Epithelial cell of proximal tubule (primary cell): ENCODE measurements at regions not wholly inside any gene's neighbourhood (a gene's known extent, or its start where the extent isn't known, plus 50 kb on each side); places are given as distances from the start of the nearest gene placed in this dataset.

Experiments used
- DNase-seq: peaks from one replicate; pipeline ENCODE4 v3.0.0-alpha.2; 2011; ENCODE audit warnings: low read depth
- H3K4me3 ChIP-seq: 2 replicates; pipeline ENCODE4 v1.5.1; 2011; ENCODE audit warnings: low read depth, mild to moderate bottlenecking, low read length
- CTCF ChIP-seq: conservative IDR thresholded peaks from 2 replicates; pipeline ENCODE4 v1.5.1; 2012; ENCODE audit warnings: low read depth, mild to moderate bottlenecking, low read length

DNA sequence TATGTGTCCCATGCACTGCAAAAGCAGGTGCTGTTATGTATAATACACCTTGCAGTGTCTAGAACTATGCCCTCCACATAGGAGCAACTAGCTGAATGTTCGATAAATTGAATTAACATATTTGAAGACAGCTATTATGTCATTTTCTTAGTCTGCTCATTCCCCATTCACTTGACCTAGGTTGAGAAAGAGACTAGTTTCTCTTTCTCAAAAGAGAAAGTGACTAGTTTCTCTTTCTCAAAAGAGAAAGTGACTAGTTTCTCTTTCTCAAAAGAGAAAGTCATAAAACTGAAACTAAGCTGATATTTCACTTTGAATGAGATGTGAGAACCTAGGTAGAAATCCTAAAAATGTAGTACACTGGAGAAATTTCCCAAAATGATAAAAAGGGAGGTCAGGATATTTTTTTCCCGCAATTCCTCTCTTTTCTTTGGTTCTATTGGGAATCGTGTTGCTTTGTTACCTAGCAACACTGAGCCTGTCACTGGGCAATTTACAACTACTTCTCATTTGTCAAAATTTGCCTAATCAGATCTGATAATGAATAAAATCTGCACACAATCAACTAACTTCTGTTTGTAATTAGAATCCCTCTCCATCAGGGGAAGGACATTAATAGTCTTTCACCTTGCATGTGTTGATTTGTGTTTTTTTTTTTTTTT is 132.0 kb upstream of the GRIA1 start:
- DNase-seq, result no peak
- TF ChIP-seq CTCF, result no peak
- H3K4me3 ChIP-seq, result no peak overlapping the region

- DNase-seq, result no peak
- no peak for TF ChIP-seq CTCF
- no peak overlapping the region for H3K4me3 ChIP-seq
Measured at GRCh38 chr5:153360860-153361259, 129.6 kb upstream of the GRIA1 start.

DNA sequence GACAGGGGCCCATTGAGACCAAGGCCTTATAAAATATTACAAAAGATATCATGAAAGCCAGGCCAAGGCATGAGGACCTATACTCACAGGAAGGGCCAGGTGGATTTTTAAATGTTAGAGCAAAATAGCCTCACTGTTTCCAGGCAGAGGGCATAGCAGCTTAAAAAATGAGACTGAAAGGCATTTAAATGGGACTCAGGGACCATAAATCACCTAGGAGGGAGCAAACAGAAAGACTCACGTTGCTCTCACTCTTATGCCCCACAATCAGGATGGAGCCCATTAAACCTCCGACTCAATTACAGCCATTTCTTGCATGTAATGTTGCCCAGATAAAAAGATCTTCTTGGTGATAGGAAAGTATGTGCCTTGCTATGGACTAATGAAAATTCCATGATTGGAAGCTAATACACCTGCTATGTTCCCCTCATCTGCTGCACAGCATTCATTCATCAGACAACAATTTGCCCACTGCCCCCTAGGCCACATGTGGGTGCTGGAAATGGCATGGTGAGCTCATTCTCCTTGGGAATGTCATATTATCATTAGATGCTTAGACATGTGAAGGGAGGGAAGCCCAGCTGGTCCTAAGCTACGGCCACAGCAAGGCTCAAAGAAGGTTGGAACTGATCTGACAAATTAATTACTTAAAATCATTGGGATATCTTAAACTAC is 128.6 kb upstream of the GRIA1 start:
- TF ChIP-seq CTCF, result no peak
- H3K4me3 ChIP-seq, result no peak overlapping the region
- DNase-seq, result no peak

GRCh38 chr5:153365547-153365946 is 124.9 kb upstream of the GRIA1 start:
- no peak overlapping the region for H3K4me3 ChIP-seq
- no peak for DNase-seq
- no peak for TF ChIP-seq CTCF

- no peak overlapping the region for H3K4me3 ChIP-seq
- no peak for TF ChIP-seq CTCF
- no peak for DNase-seq
Measured at GRCh38 chr5:153367466-153367865, 123.0 kb upstream of the GRIA1 start.

DNA sequence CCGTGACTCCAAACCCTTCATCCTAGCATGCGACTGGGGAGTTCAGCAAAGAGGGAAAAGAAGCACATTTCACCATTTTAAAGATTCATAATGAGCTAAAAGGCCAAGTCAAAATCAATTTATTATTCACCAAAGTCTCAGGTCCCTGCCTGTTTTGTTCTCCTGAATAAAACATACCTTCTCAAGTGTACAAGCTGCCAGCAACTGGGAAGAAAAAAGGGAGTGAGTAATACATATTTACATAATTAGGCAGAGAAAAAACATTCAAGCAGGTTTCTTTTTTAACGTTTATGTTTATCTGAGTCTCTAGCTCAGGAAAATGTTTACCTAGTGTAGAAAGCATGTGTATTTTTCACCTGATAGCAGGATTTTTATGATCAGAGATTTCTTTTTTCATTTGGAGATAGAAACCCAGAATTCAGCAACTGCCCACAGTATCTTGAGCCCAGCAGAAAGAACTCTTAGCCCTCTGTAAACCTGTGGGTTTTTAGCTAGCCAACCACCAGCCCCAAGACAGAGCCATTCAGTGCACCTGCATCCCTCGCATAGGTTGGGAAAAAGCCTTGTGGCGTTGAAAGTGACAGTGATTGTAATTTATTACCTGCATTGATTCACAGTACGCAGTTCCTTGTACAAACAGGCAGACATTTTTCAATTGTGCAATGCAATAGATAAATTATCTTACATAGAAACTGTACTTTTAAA is 117.9 kb upstream of the GRIA1 start:
- DNase-seq, result no peak
- no peak for TF ChIP-seq CTCF

More for the DNA sequence above, 117.9 kb upstream of the GRIA1 start:
- H3K4me3 ChIP-seq, result no peak overlapping the region
